Glomerular endothelial cell (primary cell): ENCODE measurements at regions not wholly inside any gene's neighbourhood (a gene's known extent, or its start where the extent isn't known, plus 50 kb on each side); places are given as distances from the start of the nearest gene placed in this dataset.

Source experiments
- DNase-seq: peaks from one replicate; pipeline ENCODE4 v3.0.0-alpha.2; 2011; ENCODE audit warnings: low read depth, low spot score; ENCODE audit errors: extremely low read depth

DNA sequence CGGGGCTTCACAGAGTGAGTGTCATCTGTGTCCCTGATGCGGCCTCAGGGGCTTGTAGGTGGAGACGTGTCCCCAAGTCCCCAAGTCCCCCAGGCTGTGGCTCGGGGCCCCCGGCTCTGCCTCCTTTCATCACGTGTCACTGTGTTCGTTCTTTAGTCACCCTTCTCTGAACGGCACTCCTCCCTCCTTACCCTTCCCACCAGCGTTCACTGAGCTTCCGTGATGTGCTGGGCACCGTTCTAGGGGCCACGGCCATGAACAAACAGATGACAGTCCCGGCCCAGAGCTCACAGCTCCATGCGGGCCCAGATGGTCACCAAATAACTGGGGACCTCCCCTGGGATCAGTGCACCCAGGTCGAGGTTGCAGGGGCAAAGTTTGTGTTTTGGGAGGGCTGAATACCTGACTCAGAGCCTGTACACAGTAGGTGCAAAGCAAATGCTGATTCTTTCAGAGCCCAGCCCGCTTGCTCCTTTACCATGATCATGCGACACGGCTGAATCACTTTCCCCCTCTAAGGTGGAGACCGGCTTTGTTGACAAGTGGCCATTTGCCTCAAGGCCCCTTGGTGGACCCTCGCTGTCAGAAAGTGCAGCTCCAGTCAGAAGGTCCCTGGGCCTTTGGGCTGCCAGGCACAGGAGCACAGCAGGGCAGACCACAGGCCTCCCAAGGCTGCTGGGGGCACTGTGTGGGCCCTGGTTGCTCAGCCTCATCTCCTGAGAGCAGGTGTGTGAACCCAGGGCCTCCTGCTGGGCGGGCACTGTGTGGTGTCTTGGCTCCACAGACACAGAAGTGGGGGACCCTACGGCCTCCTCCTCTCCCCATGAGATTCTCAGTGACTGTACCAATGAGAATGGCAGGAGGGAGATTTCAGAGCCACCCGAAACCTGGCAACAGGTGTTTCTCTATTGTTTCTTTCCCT, 592.5 kb downstream of the PTPRU start:
- DNase-seq, result no peak

DNA sequence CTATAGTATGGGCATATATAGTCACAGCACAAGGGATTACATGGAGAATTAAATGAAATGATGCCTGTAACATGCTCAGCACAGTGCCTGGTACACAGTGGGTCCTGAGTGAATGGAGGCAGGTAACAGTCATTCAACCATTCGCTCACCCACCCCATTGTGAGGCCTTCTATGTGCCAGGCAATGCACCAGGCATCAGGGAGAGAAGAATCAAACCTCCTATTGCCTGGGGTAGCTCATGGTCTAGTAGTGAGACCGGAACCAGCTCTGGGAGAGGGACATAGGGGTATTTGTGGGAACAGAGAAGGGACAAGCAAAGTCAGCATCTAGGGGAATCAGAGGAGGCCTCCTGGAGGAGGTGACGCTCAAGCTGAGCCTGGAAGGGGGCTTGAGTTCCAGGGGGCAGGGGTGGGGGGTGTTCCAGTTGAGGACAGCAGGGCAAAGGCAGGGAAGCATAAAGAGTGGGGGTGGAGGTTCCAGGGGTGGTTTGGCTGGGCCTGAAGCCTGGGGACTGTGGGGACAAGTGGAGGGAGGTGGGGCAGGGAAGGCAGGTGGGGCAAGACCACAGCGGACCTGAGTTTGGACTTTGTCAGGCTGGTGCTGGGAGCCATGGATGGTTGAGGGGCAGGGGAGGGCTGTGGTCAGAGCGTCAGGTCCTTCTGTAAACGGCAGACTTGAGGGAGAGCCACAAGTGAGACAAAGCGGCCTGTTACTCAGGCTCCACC, 591.6 kb downstream of the PTPRU start:
- no peak for DNase-seq

DNA sequence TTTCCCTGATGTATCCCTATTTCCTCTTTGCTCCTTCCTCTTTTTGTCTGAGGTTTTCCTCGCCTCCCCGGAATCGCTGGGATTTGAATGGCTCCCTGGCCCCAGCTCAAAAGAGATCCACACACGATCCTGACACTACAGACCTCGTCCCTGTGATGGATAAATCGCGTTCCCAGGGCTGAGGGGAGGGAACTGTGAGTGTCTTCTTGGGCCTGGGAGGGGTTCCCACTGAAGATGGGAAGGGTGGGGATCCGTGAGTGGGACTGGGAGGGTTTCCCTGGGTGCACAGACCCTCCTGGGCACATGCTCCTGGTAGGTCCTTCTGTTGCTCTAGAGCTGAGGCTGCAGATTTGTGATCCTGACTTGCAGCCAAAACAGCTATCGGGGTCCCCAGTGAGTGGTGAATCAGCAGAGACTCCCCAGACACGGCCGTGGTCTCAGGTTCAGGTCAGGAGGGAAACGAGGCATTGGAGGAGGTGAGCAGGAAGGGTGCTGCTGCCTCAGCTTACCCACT, 591.0 kb downstream of the PTPRU start:
- DNase-seq, result no peak

DNA sequence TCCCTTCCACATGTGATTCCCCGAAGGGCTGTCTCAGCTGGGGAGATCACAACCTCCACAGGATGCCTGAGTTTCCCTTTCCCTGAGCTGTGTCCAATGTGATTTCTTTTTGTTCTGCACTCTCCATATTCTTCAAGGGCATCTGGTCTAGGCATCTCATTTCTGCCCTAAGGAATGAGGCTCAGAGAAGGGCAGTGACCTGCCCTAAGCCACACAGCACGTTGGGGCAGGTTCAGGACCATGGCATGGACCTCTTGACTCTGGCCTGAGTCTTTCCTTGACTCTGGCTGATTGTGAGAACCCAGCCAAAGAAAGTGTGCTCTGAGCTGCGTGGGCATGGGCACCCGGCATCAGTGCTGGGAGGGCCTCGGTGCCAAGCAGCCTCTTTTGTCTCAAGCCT, 590.3 kb downstream of the PTPRU start:
- DNase-seq, result no peak

DNA sequence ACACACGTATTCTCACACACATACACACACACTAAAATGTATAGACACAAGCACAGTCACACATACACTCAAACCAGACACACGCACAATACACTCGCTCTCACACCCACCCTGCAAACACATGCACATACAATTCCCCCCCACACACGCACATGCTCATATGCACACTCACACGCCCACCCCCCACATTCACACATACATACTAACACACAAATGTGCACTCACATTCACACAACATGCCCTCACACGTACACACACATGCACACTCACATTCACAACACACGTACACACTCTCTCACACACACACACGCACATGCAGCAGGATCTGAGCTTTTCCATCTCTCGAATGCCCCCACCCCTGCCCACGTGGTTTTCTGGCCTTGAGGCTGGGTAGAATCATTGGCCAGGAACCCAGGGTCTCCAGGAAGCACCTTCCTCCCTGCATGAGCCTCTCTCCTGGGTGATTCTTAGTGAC, 589.7 kb downstream of the PTPRU start:
- no peak for DNase-seq

DNA sequence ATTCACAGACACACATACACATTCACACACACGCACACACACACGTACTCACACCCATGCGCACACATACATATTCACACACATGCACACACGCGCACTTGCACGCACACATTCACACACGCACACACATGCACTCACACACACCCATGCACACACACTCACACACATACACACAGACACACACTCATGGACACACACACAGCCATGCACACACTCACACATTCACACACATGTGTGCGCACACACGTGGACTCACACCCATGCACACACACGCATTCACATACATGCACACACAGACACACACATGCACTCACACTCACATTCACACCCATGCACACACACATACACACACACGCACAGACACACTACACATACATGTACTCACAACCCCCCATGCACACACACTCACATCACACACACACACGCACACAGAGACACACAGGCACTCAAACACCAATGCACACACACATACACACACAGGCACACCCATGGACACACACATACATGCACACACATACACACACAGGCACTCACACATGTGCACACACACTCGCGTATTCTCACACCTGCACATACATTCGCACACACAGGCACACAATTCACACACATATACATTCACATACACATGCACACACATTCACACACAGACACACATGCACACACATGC, 589.1 kb downstream of the PTPRU start:
- DNase-seq, result no peak

DNA sequence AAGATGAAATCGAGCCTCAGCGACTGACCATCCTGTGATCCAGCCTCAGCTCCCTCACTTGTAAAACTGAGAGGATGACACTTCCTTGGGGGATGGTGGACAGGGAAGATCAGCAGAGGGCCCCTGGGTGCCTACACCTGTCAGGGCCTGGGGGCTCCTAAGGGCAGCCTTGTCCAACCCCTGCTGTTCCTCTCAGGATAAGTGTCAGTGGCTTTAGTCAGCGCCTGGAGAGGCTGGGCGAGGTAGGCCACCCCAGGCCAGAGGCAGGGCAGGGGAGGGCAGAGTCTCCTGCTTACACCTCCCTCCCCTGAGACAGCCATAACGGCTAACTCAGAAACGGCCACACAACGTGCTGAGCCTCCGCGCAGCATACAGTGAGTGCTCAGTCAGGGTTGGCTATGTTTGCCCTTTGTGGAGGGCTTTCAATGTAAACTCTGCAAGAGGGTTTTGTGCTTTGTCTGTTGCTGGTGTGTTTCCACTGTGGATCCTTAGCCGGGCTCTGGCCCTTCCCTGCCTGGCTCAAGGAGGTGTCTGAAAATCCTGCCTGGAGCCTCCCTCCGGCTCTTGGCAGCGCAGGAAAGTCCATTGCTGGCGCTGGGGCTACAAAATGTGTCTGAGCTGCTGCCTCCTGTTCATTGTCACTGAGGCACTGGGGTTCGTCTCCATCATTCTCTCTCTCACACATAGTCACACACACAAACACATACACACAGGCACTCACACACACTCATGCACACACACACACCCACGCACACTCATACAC, 588.4 kb downstream of the PTPRU start:
- DNase-seq, result no peak

DNA sequence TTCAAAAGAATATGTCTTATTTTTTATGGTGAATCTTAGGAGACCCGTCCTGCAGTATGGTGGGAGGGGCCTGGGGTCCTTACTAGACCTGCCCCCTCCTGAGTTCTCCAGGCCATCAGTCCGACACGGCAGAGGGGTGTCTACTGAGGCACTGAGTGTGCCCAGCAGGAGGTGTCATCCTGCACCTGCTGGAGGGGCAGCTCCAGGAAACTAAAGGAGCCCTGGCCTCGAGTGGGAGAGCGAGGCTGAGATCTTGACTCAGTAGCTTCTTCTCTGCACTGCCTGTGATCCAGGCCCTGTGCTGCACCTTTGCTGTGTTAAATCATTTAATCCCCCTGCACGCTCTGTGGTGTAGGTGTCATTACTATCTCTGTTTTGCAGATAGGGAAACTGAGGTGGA, 587.7 kb downstream of the PTPRU start:
- no peak for DNase-seq

DNA sequence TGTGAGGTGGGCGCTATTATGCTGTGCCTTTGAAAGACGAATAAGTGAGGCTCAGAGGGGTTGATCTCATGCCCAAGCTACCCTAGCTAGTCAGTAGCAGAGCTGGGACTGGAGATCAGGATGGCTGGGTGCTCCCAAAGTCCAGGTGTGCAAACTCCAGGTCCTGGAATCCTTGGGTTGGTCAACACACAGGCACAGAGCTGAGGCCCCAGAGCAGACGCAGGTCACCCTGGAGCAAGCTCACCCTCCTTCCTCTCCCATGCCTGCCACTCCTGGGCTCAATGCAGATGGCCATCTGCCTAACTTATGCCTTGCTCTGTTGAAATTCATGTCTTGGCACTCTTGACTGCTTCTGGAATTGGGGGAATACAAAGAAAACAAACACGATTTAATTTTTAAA, 587.2 kb downstream of the PTPRU start:
- DNase-seq, result no peak

DNA sequence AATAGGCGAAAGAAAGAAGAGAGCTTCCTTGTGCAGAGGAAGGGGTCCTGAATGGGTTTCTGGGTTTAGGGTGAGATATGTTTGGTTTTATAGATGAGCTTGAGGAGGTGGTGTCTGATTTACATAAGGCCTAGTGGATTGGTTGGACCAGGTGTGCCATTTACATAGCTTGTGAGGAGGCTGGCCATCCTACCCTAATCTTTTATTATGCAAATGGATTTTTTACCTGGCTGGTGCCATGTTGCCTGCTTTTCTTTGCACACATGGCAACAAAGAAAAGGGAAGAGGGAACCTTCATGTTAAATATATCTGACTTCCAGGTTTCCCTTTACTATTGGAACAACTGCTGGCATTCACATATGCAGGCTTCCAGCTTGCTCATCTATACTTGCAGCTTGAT, 585.3 kb downstream of the PTPRU start:
- DNase-seq, result no peak

DNA sequence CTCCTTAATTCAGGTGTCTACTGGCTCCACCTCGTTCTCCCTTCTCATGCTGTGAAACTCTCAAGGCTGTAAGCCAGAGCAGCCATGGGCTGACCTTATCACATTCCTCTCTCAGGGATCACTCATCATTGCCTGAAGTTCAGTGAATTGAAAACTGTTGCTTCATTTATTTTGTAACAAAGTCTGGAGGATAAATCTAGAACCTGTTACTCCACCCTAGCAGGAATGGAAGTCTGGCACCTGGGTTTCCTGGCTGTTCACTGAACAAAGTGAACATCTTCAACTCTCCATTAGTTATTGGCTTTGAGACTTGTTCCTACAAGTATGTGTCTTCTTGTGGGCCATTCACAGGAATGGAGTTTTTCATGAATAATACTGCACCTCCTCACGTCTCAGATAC, 584.1 kb downstream of the PTPRU start:
- no peak for DNase-seq

DNA sequence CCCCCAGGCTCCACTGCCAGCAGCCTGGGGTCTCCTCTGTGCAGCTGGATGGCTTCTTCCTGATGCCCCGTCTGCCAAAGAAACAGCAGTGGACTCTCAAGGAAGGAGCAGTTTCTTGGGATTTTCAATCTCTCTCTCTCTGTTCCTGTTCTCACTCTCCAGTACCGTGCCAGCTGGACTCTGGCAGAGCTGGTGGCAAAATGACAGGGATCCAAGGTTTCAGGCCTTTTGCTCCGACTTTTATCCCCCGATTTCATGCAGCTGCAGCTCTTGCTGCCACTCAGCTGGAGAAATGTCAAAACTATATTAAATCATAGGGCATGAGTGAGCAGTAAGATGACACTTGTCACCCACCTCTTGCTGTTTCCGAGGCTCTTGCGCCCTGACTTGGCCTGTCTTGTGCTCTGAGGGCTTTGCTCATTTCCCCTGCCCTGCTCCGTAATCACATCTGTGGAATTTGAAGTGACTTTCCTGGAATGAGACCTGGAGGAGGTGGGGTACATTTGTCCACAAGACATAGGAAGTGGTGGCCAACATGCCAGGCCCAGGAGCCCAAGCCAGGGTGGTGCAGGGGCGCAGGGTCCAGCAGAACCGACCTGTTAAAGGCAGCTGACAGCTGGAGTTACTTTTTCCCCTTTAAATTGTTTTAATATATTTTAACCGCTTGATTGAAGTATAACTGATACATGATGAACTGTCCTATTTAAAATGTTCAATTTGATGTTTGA, 576.2 kb downstream of the PTPRU start:
- DNase-seq, result no peak

DNA sequence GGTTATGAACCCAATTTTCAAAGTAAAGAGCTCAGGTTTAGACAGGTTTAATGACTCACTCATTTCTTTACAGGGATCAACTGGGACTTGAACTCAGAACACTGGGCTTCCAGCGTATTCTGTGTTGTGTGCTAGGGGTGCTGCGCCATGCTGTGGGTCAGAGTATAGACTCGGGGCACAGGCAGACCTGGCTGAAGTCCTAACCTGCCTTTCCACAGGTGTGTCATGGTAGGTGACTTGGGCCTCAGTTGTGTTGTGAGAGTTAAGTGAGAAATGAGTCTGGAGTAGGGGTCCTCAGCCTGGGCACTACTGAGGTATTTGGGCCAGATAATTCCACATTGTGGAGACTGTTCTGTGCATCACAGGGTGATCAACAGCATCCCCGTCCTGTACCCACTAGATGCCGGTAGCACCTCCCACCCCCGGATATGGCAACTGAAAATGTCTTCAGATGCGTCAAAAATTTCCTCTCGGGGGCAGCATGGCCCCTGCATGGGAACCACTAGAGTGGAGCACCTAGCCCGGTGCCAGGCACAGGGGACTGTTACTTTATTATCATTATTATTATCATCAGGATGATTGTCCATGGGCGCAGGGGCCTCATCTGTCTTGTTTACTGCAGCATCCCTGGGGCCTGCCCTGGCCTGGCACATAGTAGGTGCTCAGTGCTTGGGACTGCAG, 575.5 kb downstream of the PTPRU start:
- no peak for DNase-seq

DNA sequence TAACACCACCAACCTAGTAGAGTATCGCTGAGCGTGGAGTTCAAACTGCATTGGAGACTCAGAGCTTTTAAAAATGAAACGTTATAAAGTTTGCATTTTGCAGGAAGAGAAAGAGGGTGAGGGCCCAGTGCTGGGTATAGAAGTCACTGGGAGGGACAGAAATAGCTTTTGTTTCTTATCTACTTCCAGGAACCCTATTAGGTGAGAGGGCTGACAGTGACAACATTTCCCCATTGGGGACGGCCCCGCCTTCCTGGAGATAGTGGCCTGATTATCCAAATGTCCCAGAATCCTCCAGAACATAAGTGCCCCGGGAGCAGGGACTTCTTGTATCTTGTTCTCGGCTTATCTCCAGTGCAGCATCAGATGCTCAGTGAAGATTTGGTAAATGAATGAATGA, 574.9 kb downstream of the PTPRU start:
- no peak for DNase-seq

DNA sequence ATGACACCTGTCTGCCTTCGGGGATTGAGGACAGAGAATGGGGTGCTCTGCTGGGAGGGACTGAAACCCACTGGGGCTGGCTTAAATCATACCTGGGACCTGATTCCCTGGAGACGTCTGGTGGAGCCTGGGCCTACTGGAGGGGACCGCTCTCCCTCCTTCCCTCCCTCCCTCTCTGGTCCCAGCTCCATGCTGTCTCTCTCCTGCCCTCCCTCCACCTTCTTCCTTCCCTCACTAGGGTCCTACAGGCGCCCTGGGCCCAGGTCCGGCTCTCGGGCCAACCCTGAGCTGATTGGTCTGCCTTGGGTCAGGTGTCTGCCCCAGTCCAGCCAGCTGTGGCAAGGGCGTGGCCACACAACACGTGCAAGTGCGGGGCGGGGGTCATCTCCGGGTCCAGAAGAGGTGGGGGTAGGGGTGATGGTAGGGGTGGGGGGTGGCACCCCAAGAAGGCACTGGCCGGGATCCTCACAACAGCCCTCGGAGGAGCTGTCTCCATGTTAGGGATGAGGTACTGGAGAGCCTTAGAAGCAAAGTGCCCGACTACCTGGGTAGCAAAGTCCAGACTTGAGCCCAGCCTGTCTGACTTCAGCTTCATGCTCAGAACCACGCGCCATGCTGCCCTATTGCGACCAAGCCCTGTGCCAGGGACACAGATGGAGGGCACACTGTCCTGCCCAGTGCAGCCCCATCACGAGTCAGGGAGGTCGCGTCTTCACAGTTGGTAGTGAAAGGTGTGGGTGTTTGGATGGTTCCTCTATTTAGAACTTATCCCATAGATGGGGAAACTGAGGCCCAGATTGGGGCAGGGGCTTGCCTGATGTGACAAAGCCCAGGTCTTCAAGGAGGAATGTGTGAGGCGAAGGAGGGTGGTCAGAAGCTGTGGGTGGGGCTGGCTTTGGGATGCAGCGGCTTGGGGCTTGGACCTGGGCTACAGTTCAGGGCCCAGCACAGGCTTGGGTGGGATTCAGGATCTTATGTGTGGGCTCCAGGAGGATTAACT, 574.1 kb downstream of the PTPRU start:
- DNase-seq, result no peak

DNA sequence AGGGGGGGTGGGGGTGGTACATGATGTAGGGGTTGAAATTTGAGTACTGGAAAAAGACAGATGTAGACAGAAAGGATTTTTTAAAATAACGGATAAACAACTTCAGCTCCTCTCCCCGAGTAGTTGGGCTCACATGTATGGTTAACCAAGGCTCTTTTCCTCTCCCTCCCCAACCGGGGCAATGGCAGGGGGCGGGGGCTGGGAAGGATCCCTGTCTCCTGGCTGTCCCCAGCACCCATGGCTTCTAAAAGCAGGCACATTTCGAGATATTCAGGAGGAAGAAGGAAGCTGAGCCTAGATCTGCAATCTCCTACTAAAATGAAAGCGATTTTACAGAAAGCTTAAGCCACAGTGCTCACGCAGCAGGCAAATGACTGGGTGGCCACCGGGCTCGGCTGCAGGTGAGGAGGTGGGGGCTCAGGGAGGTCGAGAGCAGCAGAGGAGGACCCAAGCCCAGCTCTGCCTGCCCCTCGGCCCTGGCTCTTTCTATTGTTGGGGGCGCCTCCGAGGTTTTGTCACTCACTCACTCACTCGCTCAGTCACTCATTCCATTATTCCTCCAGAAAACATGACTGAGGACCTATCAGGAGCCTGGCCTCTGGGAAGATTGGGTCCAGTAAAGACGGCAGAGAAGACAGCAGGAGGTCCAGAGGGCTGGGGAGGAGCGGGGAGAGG, 573.3 kb downstream of the PTPRU start:
- no peak for DNase-seq

DNA sequence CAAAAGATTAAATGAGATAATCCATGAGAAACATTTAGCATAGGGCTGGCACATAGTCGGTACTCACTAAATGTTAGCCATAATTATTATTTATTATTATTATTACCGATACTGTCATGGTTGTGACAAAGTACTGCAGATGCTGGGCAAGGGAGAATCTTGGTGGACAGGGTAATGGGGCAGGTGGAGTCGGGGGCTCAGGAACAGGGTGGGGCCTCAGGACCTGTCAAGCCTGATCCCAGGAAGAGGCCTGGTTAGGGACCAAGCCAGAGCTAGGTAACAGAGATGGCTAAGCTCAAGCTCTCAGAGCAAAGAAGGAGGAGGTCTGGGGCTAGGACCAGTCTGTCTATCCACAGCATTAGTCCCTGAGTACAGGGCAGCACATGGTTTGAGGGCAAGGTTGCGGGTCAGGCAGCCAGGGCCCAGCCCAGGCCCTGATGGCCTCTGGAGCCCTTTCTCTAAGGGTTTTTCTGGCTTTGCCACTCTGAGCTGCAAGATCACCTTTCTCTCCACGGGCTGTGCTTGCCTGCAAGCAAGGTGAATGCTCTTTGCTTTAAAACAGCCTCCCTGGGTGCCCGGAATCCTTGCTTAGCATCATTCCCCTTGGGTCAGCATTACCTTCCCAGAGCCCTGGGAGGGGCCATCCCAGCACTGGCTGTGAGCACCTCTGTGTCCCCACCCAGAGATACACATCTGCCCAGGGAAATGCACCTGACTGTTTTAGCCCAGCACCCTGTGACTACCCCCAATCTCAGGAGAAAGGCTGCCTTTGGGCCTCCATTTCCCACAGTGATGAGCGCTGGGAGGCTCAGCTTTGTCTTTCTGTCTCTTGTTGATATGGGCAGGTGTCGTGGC, 572.0 kb downstream of the PTPRU start:
- no peak for DNase-seq
